ENCODE measurements at regions not wholly inside any gene's neighbourhood (a gene's known extent, or its start where the extent isn't known, plus 50 kb on each side); places are given as distances from the start of the nearest gene placed in this dataset.

DNA sequence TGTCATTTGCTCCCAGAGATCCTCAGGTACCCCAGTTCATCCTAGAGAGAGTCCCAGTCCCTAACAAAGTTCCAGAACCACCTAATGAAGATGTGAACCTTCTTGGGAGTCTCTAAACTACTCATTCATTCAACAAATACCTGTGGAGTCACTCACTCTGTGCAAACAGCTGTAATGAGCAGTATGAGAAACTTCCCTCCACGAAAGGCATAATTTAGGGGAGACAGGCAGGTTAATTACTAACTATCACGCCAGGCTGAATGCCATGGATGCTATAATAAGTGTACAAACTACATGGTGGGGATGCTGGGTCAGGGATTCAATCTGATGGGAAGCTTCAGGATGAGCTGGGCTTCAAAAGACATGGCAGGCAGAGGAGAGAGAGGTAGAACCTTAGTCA, 70.1 kb upstream of the AFDN start (continued):
- TF ChIP-seq, protein P1, sequence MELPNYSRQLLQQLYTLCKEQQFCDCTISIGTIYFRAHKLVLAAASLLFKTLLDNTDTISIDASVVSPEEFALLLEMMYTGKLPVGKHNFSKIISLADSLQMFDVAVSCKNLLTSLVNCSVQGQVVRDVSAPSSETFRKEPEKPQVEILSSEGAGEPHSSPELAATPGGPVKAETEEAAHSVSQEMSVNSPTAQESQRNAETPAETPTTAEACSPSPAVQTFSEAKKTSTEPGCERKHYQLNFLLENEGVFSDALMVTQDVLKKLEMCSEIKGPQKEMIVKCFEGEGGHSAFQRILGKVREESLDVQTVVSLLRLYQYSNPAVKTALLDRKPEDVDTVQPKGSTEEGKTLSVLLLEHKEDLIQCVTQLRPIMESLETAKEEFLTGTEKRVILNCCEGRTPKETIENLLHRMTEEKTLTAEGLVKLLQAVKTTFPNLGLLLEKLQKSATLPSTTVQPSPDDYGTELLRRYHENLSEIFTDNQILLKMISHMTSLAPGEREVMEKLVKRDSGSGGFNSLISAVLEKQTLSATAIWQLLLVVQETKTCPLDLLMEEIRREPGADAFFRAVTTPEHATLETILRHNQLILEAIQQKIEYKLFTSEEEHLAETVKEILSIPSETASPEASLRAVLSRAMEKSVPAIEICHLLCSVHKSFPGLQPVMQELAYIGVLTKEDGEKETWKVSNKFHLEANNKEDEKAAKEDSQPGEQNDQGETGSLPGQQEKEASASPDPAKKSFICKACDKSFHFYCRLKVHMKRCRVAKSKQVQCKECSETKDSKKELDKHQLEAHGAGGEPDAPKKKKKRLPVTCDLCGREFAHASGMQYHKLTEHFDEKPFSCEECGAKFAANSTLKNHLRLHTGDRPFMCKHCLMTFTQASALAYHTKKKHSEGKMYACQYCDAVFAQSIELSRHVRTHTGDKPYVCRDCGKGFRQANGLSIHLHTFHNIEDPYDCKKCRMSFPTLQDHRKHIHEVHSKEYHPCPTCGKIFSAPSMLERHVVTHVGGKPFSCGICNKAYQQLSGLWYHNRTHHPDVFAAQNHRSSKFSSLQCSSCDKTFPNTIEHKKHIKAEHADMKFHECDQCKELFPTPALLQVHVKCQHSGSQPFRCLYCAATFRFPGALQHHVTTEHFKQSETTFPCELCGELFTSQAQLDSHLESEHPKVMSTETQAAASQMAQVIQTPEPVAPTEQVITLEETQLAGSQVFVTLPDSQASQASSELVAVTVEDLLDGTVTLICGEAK (IDR thresholded peaks at IDR 0.05) = no peak
- TF ChIP-seq, protein P1 (CRISPR knock-in tag; IDR thresholded peaks at IDR 0.05) = no peak
- TF ChIP-seq NR2F6 (IDR thresholded peaks at IDR 0.05) (no peak), NR2F6 (CRISPR knock-in tag; IDR thresholded peaks at IDR 0.05) (no peak)

DNA sequence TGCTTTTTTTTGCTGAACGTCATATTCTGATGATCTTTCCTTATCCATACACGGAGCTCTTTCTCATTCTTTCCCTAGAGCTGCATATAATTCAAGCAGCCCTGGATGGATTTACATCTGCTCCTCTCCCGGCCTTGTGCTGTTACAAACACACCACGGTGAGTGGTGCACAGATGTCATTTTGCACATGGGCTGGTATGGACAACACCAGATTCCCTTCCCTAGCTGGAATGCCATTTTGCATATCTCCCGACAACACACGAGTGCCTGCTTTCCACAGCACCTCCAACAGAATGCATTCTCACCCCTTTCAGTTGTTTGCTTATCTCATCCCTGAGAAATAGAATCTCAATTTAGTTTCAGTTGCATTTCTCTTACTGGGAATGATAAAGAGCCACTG, 69.5 kb upstream of the AFDN start:
- no peak for DNase-seq (ENCODE audit: low spot score)
- BruUV-seq (replicated peaks) = no TSS peak
- no peaks in the 10 kb centered on the region for H3K79me2 ChIP-seq (ENCODE audit: insufficient read depth, low read length)
- ChIA-PET POLR2A (no interaction called here), CTCF (ENCODE audit: low intra/inter-chr PET ratio, low total read pairs) (no interaction called here)
- no peak overlapping the region for H3K27ac ChIP-seq (ENCODE audit: extremely low read length, insufficient read depth, low read length)
- H2AFZ ChIP-seq (ENCODE audit: low read length) = no peak overlapping the region
- H3K9me3 ChIP-seq (ENCODE audit: low read length) = no peaks in the 10 kb centered on the region
- H4K20me1 ChIP-seq (ENCODE audit: insufficient read depth, low read length) = no peaks in the 10 kb centered on the region
- H3K27me3 ChIP-seq (ENCODE audit: control insufficient read depth in 1 of 2, insufficient read depth in 2 of 2, low read length in 2 of 2) = no peaks in the 10 kb centered on the region
- intact Hi-C loops (cut with micrococcal nuclease; ENCODE audit: unreplicated experiment) = no loop called here
- no peak overlapping the region for H3K9ac ChIP-seq (ENCODE audit: insufficient read depth, low read depth, low read length)
- no peaks in the 10 kb centered on the region for H3K36me3 ChIP-seq (replicated peaks in 1 of 2; ENCODE audit: control insufficient read depth in 1 of 2, insufficient read depth in 2 of 2, low read length in 2 of 2)
- H3K4me2 ChIP-seq (ENCODE audit: low read depth, low read length) = no peak overlapping the region
- in situ Hi-C loops (cut with HindIII; ENCODE audit: extremely low pct_ligation_motif_present, low pct_unique_long_range_greater_than_20kb) = no loop called here
- FAIRE-seq = no peak
- peaks cover 59% of the 10 kb centered on the region for H3K4me1 ChIP-seq (ENCODE audit: insufficient read depth, low read length)
- no peak overlapping the region for H3K4me3 ChIP-seq (replicated peaks in 1 of 3; ENCODE audit: insufficient read depth in 1 of 3, low read depth in 2 of 3, low read length in 3 of 3)
- WGBS (ENCODE audit: low lambda C conversion rate) = 93% methylated on average over 6 of the region's 6 CpGs
- ATAC-seq = no peak
- TF ChIP-seq, protein P2, sequence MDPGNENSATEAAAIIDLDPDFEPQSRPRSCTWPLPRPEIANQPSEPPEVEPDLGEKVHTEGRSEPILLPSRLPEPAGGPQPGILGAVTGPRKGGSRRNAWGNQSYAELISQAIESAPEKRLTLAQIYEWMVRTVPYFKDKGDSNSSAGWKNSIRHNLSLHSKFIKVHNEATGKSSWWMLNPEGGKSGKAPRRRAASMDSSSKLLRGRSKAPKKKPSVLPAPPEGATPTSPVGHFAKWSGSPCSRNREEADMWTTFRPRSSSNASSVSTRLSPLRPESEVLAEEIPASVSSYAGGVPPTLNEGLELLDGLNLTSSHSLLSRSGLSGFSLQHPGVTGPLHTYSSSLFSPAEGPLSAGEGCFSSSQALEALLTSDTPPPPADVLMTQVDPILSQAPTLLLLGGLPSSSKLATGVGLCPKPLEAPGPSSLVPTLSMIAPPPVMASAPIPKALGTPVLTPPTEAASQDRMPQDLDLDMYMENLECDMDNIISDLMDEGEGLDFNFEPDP (CRISPR knock-in tag; conservative IDR thresholded peaks at IDR 0.05) = 0 out of 2 replicates have a peak, but pooled peaks have one; percentile 22
- no peak for TF ChIP-seq ZBTB21 (CRISPR knock-in tag; IDR thresholded peaks at IDR 0.05)
- no peak for TF ChIP-seq ZNF543 (CRISPR knock-in tag; IDR thresholded peaks at IDR 0.05)
- no peak for TF ChIP-seq ZSCAN25 (CRISPR knock-in tag; IDR thresholded peaks at IDR 0.05)
- TF ChIP-seq, protein P3, sequence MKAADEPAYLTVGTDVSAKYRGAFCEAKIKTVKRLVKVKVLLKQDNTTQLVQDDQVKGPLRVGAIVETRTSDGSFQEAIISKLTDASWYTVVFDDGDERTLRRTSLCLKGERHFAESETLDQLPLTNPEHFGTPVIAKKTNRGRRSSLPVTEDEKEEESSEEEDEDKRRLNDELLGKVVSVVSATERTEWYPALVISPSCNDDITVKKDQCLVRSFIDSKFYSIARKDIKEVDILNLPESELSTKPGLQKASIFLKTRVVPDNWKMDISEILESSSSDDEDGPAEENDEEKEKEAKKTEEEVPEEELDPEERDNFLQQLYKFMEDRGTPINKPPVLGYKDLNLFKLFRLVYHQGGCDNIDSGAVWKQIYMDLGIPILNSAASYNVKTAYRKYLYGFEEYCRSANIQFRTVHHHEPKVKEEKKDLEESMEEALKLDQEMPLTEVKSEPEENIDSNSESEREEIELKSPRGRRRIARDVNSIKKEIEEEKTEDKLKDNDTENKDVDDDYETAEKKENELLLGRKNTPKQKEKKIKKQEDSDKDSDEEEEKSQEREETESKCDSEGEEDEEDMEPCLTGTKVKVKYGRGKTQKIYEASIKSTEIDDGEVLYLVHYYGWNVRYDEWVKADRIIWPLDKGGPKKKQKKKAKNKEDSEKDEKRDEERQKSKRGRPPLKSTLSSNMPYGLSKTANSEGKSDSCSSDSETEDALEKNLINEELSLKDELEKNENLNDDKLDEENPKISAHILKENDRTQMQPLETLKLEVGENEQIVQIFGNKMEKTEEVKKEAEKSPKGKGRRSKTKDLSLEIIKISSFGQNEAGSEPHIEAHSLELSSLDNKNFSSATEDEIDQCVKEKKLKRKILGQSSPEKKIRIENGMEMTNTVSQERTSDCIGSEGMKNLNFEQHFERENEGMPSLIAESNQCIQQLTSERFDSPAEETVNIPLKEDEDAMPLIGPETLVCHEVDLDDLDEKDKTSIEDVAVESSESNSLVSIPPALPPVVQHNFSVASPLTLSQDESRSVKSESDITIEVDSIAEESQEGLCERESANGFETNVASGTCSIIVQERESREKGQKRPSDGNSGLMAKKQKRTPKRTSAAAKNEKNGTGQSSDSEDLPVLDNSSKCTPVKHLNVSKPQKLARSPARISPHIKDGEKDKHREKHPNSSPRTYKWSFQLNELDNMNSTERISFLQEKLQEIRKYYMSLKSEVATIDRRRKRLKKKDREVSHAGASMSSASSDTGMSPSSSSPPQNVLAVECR (CRISPR knock-in tag; IDR thresholded peaks at IDR 0.05; ENCODE audit: borderline replicate concordance) = 0 out of 2 replicates have a peak, but pooled peaks have one; percentile 20
- no peak for TF ChIP-seq ISL2 (CRISPR knock-in tag; IDR thresholded peaks at IDR 0.05)
- no peak for TF ChIP-seq ZNF557 (CRISPR knock-in tag; IDR thresholded peaks at IDR 0.05)
